KMS-11 (cell line): ENCODE measurements at regions not wholly inside any gene's neighbourhood (a gene's known extent, or its start where the extent isn't known, plus 50 kb on each side); places are given as distances from the start of the nearest gene placed in this dataset.

Experiments used
- H2AFZ ChIP-seq: fragments of 200-600 bp; sonication (generic); 2 replicates; pipeline ENCODE4 v1.6.1; 2016; ENCODE audit warnings: antibody characterized with exemption, mixed run types, low read depth
- H3K27ac ChIP-seq: fragments of 200-600 bp; sonication (generic); 2 replicates; pipeline ENCODE4 v1.6.1; 2016; ENCODE audit warnings: mild to moderate bottlenecking, mixed run types
- H3K27me3 ChIP-seq: fragments of 200-600 bp; sonication (generic); 2 replicates; pipeline ENCODE4 v1.6.1; 2017; ENCODE audit warnings: mild to moderate bottlenecking, low read depth, mixed run types, moderate library complexity; ENCODE audit not compliant: insufficient read depth
- H3K36me3 ChIP-seq: fragments of 200-600 bp; sonication (generic); 2 replicates; pipeline ENCODE4 v1.6.1; 2017; ENCODE audit warnings: mild to moderate bottlenecking, mixed run types; ENCODE audit not compliant: insufficient read depth
- H3K4me1 ChIP-seq: fragments of 200-600 bp; sonication (generic); 2 replicates; pipeline ENCODE4 v1.6.1; 2016; ENCODE audit warnings: mild to moderate bottlenecking, low read depth, mixed run types; ENCODE audit not compliant: poor library complexity, severe bottlenecking
- H3K4me2 ChIP-seq: fragments of 200-600 bp; sonication (generic); 2 replicates; pipeline ENCODE4 v1.7.0; 2016; ENCODE audit warnings: mild to moderate bottlenecking, mixed run types
- H3K4me3 ChIP-seq: fragments of 200-600 bp; sonication (generic); IDR thresholded peaks from 2 replicates; pipeline ENCODE4 v1.6.1; 2017; ENCODE audit warnings: low read depth, low read length, mixed read lengths; ENCODE audit not compliant: insufficient read depth
- H3K79me2 ChIP-seq: fragments of 200-600 bp; sonication (generic); 2 replicates; pipeline ENCODE4 v1.6.1; 2016; ENCODE audit warnings: low read depth, mixed run types; ENCODE audit not compliant: insufficient read depth
- H3K9ac ChIP-seq: fragments of 200-600 bp; sonication (generic); 2 replicates; pipeline ENCODE4 v1.6.1; 2016; ENCODE audit warnings: mild to moderate bottlenecking, mixed run types
- H4K20me1 ChIP-seq: fragments of 200-600 bp; sonication (generic); 2 replicates; pipeline ENCODE4 v1.6.1; 2016; ENCODE audit warnings: mild to moderate bottlenecking, mixed run types; ENCODE audit not compliant: insufficient read depth
- TF ChIP-seq, protein P1 (sequence below): fragments of 200-600 bp; sonication (generic); conservative IDR thresholded peaks from 2 replicates; pipeline ENCODE4 v1.6.1; 2017; ENCODE audit warnings: low read depth, mild to moderate bottlenecking, antibody characterized with exemption, low read length, moderate library complexity, mixed read lengths

DNA sequence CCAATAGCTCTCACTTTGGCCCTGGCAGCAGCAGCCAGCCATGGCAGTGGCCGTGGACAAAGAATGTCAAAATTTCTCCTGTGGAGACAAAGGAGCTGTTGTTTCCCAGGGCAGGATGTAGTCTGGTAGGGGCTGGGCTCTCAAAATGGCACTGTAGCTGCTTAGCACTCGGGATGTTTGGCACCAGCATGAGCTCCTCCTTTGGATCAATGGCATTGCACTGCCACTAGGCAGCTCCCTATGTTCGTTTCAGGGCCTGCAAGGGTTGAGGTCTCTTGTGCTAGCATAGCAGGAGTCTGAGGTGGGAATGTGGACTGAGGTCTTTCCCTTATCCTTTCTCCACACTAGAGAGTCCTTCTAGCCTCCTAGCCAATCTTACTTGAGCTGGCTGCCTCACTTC, 948.8 kb upstream of the FAM98A start:
- Histone ChIP-seq H3K4me1 (no peaks in the 10 kb centered on the region), H2AFZ (no peak overlapping the region), H3K4me3 (no peak overlapping the region), H3K9ac (no peak overlapping the region), H3K4me2 (no peak overlapping the region), H3K27ac (no peak overlapping the region), H3K36me3 (no peaks in the 10 kb centered on the region), H3K79me2 (no peaks in the 10 kb centered on the region), H4K20me1 (no peaks in the 10 kb centered on the region), H3K27me3 (no peaks in the 10 kb centered on the region)
- TF ChIP-seq, protein P1, sequence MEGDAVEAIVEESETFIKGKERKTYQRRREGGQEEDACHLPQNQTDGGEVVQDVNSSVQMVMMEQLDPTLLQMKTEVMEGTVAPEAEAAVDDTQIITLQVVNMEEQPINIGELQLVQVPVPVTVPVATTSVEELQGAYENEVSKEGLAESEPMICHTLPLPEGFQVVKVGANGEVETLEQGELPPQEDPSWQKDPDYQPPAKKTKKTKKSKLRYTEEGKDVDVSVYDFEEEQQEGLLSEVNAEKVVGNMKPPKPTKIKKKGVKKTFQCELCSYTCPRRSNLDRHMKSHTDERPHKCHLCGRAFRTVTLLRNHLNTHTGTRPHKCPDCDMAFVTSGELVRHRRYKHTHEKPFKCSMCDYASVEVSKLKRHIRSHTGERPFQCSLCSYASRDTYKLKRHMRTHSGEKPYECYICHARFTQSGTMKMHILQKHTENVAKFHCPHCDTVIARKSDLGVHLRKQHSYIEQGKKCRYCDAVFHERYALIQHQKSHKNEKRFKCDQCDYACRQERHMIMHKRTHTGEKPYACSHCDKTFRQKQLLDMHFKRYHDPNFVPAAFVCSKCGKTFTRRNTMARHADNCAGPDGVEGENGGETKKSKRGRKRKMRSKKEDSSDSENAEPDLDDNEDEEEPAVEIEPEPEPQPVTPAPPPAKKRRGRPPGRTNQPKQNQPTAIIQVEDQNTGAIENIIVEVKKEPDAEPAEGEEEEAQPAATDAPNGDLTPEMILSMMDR = no peak

DNA sequence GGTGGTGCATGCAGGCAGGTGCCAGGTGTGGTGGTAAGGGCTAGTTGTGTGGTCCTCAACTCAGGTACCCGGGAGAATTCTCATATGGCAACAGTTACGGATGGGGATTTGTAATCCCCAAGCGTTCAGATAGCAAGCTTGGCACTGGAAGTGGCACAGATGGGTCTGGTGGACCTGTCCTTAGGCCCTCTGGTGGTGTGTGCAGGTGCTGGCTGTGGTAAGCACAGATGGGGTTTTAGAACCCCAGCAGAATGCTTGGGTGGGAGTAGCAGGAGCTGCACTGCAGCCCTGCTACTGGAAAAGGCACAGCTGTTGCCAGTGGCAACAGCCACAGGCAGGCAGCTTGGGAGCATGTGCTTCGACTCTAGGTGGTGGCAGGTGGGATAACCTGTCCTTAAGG, 948.2 kb upstream of the FAM98A start:
- no peaks in the 10 kb centered on the region for H3K36me3 ChIP-seq
- H2AFZ ChIP-seq = no peak overlapping the region
- TF ChIP-seq, protein P1 = no peak
- no peaks in the 10 kb centered on the region for H3K79me2 ChIP-seq
- H3K9ac ChIP-seq = no peak overlapping the region
- no peak overlapping the region for H3K4me2 ChIP-seq
- H4K20me1 ChIP-seq = no peaks in the 10 kb centered on the region
- no peak overlapping the region for H3K27ac ChIP-seq
- H3K4me1 ChIP-seq = no peaks in the 10 kb centered on the region
- no peak overlapping the region for H3K4me3 ChIP-seq
- no peaks in the 10 kb centered on the region for H3K27me3 ChIP-seq

DNA sequence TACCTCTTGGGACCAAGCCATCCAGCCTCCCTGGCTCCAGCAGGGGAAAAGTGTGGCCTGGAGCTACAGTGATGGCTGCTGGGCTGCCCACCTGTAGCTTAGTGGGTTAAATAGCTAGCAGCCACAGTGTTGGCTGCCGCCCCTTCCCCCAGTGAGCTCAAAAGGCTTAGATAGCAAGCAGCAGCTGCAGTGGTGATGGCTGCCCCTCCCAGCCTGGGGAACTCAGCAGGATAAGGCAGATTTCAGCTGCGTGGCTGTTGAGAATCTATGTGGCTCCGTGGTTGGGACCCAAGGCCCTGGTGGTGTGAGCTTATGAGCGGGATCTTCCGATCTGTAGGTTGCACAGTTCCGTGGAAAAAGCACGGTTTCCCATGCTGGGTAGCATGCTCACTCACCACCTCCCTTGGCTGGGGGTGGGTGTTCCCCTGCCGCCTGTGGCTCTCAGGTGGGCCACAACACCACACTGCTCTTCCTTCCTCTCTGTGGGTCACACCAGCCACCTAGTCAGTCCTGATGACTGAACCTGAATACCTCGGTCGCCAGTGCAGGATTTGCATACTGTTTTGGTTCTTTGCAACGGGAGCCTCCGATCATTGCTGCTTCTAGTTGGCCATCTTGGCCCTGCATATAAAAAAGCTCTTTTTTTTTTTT, 946.5 kb upstream of the FAM98A start:
- Histone ChIP-seq H3K9ac (no peak overlapping the region), H3K79me2 (no peaks in the 10 kb centered on the region)

DNA sequence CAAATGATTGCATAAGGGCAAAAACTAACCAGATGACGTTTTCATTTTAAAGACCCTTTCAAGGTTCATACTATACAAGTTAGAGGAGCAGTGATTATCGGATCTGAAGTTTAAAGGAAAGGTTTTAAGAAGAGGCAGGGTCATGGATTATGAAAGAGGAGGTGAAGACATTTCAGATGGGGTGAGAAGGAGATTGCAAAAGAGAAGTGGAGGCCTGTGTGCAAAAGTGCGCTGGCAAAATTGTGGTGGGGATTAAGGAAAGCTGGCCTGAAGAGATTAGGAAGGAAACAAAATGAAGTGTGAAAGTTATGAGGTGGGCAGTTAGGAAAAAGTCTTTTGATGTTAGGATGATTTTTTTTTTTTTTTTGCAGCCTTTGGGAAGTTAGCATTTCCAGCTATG, 935.7 kb upstream of the FAM98A start:
- Histone ChIP-seq H3K27me3 (no peaks in the 10 kb centered on the region), H3K36me3 (no peaks in the 10 kb centered on the region), H3K4me3 (no peak overlapping the region), H3K79me2 (no peaks in the 10 kb centered on the region), H3K4me2 (no peak overlapping the region), H3K9ac (no peak overlapping the region), H3K4me1 (no peaks in the 10 kb centered on the region), H3K27ac (no peak overlapping the region), H2AFZ (no peak overlapping the region), H4K20me1 (no peaks in the 10 kb centered on the region)
- TF ChIP-seq, protein P1 = no peak

More for the DNA sequence above, 946.5 kb upstream of the FAM98A start:
- TF ChIP-seq, protein P1 = no peak
- Histone ChIP-seq H3K4me1 (no peaks in the 10 kb centered on the region), H3K4me3 (no peak overlapping the region), H4K20me1 (no peaks in the 10 kb centered on the region), H2AFZ (no peak overlapping the region), H3K27ac (no peak overlapping the region), H3K4me2 (no peak overlapping the region), H3K27me3 (no peaks in the 10 kb centered on the region), H3K36me3 (no peaks in the 10 kb centered on the region)
